ENCODE measurements at regions not wholly inside any gene's neighbourhood (a gene's known extent, or its start where the extent isn't known, plus 50 kb on each side); places are given as distances from the start of the nearest gene placed in this dataset.

DNA sequence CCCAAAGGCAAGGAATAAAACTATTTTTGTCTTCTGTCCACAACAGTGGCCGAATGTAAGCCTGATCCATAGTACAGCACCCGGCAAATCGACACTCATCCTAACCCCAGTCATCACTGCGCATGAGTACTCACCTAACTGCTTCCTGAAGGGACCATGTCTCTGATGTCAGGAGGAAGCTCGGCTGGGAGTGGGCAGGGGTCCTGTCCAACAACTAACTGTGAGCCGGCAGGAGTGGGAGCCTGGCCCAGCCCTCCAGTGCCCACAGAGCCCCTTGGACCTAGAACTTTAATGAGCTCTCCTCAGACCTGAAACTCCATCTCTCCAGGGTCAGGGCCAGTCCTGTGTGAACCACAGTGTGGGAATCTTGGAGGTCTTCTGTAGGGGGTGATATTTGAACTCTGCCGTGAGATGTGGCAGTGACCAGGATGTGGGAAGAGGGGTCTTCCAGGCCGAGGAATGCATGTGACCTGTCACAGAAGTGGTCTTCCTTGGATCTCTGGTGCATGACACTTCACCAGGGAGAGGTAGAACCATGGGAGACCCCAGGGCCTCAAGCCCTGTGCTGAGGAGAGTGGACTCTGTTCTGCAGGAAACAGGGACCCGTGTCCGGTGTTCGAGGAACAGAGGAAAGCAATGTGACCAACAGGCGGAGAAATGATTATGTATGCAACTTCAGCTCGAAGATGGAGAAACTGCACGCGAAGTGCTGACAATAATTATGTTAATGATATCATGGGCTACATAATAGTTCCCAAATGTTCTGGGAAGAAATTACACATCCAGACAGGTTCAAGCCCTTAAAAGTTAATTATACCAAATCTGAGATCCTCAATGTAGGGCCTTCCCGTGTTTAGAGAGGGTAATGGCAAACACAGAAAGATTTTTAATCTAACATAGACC lies 240.1 kb upstream of the HDAC4 start:
- Mint-ChIP-seq H3K9me3 (peaks cover 7 to 13% (median 10%) of the 10 kb centered on the region in 7 donors), H3K27ac (no peak overlapping the region), H3K4me3 (no peak overlapping the region), H3K27me3 (ENCODE audit: low read depth in 3 of 3) (peaks cover 6 to 13% (median 6%) of the 10 kb centered on the region in 3 donors), H3K4me1 (no peaks in the 10 kb centered on the region), H3K36me3 (no peaks in the 10 kb centered on the region)
- no peak overlapping the region for H2AFZ ChIP-seq (ENCODE audit: insufficient read depth, low read depth, low read length, poor library complexity, severe bottlenecking)
- no peak overlapping the region for H3K4me3 ChIP-seq (replicated peaks in 1 of 3; ENCODE audit: low read depth in 2 of 3, low read length in 3 of 3)
- H3K36me3 ChIP-seq (replicated peaks in 1 of 2; ENCODE audit: control insufficient read depth in 1 of 2, insufficient read depth in 2 of 2, low read length in 2 of 2): no peaks in the 10 kb centered on the region
- no peak overlapping the region for H3K9ac ChIP-seq (ENCODE audit: insufficient read depth, low read length, poor library complexity, severe bottlenecking)
- no peak overlapping the region for H3K27ac ChIP-seq (ENCODE audit: low read depth in 1 of 2, low read length in 2 of 2)
- TF ChIP-seq, protein P1, sequence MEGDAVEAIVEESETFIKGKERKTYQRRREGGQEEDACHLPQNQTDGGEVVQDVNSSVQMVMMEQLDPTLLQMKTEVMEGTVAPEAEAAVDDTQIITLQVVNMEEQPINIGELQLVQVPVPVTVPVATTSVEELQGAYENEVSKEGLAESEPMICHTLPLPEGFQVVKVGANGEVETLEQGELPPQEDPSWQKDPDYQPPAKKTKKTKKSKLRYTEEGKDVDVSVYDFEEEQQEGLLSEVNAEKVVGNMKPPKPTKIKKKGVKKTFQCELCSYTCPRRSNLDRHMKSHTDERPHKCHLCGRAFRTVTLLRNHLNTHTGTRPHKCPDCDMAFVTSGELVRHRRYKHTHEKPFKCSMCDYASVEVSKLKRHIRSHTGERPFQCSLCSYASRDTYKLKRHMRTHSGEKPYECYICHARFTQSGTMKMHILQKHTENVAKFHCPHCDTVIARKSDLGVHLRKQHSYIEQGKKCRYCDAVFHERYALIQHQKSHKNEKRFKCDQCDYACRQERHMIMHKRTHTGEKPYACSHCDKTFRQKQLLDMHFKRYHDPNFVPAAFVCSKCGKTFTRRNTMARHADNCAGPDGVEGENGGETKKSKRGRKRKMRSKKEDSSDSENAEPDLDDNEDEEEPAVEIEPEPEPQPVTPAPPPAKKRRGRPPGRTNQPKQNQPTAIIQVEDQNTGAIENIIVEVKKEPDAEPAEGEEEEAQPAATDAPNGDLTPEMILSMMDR (IDR thresholded peaks at IDR 0.05): no peak
- no peaks in the 10 kb centered on the region for H3K27me3 ChIP-seq (ENCODE audit: control insufficient read depth in 2 of 2, insufficient read depth in 2 of 2, low read length in 2 of 2)
- no peaks in the 10 kb centered on the region for H4K20me1 ChIP-seq (ENCODE audit: insufficient read depth, low read length)
- H3K4me2 ChIP-seq (replicated peaks; ENCODE audit: extremely low read depth, low read length, poor library complexity, severe bottlenecking): no peak overlapping the region
- H3K9me3 ChIP-seq (replicated peaks in 1 of 2; ENCODE audit: control insufficient read depth in 1 of 2, insufficient read depth in 1 of 2, low read length in 2 of 2): peaks cover 6 to 8% of the 10 kb centered on the region in 2 donors
- H3K4me1 ChIP-seq (ENCODE audit: control insufficient read depth in 1 of 2, insufficient read depth in 2 of 2, low read length in 2 of 2): no peaks in the 10 kb centered on the region
- no peak for DNase-seq
- intact Hi-C loops (cut with micrococcal nuclease): no loop called here
- no peaks in the 10 kb centered on the region for H3K79me2 ChIP-seq (ENCODE audit: insufficient read depth, low read length)
- WGBS (ENCODE audit: insufficient coverage): 89% methylated on average over 11 of the region's 16 CpGs

DNA sequence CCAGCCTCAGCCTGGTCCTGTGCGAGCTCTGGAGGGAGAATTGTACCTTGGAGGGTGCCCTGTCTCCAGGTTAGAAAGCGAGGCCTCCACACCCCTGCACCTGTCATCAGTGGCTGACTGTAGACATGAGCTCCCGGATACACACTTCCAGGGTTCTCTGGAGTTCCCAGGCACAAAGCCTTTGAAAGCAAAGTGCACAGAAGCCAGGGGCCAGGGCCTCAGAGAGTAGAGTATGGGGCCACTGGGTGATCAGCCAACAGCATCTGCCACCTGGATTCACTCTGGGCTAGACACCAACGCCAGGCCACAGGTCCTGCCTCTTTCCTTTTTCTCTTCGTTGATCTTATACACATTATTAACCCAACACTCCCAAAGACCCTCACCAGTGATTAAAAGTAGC lies 239.4 kb upstream of the HDAC4 start:
- no peaks in the 10 kb centered on the region for H3K4me1 ChIP-seq (ENCODE audit: control insufficient read depth in 1 of 2, insufficient read depth in 2 of 2, low read length in 2 of 2)
- H2AFZ ChIP-seq (ENCODE audit: insufficient read depth, low read depth, low read length, poor library complexity, severe bottlenecking): no peak overlapping the region
- Mint-ChIP-seq H3K4me3 (no peak overlapping the region), H3K27me3 (ENCODE audit: low read depth in 3 of 3) (peaks cover 6 to 10% (median 8%) of the 10 kb centered on the region in 3 donors), H3K4me1 (no peaks in the 10 kb centered on the region), H3K36me3 (no peaks in the 10 kb centered on the region), H3K9me3 (peaks cover 7 to 20% (median 12%) of the 10 kb centered on the region in 7 donors), H3K27ac (no peak overlapping the region)
- H3K36me3 ChIP-seq (replicated peaks in 1 of 2; ENCODE audit: control insufficient read depth in 1 of 2, insufficient read depth in 2 of 2, low read length in 2 of 2): no peaks in the 10 kb centered on the region
- 81% methylated on average over 3 of the region's 5 CpGs for WGBS (ENCODE audit: insufficient coverage)
- H3K9ac ChIP-seq (ENCODE audit: insufficient read depth, low read length, poor library complexity, severe bottlenecking): no peak overlapping the region
- no peaks in the 10 kb centered on the region for H4K20me1 ChIP-seq (ENCODE audit: insufficient read depth, low read length)
- intact Hi-C loops (cut with micrococcal nuclease): no loop called here
- H3K27ac ChIP-seq (ENCODE audit: low read depth in 1 of 2, low read length in 2 of 2): no peak overlapping the region
- TF ChIP-seq, protein P1 (IDR thresholded peaks at IDR 0.05): no peak
- no peaks in the 10 kb centered on the region for H3K79me2 ChIP-seq (ENCODE audit: insufficient read depth, low read length)
- no peak overlapping the region for H3K4me2 ChIP-seq (replicated peaks; ENCODE audit: extremely low read depth, low read length, poor library complexity, severe bottlenecking)
- no peak overlapping the region for H3K4me3 ChIP-seq (replicated peaks in 1 of 3; ENCODE audit: low read depth in 2 of 3, low read length in 3 of 3)
- peaks cover 7 to 9% of the 10 kb centered on the region in 2 donors for H3K9me3 ChIP-seq (replicated peaks in 1 of 2; ENCODE audit: control insufficient read depth in 1 of 2, insufficient read depth in 1 of 2, low read length in 2 of 2)
- H3K27me3 ChIP-seq (ENCODE audit: control insufficient read depth in 2 of 2, insufficient read depth in 2 of 2, low read length in 2 of 2): no peaks in the 10 kb centered on the region
- no peak for DNase-seq
